Epithelial cell of esophagus (primary cell): ENCODE measurements at regions not wholly inside any gene's neighbourhood (a gene's known extent, or its start where the extent isn't known, plus 50 kb on each side); places are given as distances from the start of the nearest gene placed in this dataset.

ENCODE experiments used
- DNase-seq: peaks from one replicate; pipeline ENCODE4 v3.0.0; 2010; ENCODE audit warnings: low read depth
- H3K4me3 ChIP-seq: 2 replicates; pipeline ENCODE4 v1.5.1; 2011; ENCODE audit warnings: mild to moderate bottlenecking, low read length, control low read depth
- TF ChIP-seq, protein P1 (sequence below): IDR thresholded peaks from 2 replicates; pipeline ENCODE4 v1.5.1; 2011; ENCODE audit warnings: low read depth, mild to moderate bottlenecking, low read length, control low read depth, inconsistent platforms; ENCODE audit not compliant: insufficient read depth; ENCODE audit errors: missing control alignments

DNA sequence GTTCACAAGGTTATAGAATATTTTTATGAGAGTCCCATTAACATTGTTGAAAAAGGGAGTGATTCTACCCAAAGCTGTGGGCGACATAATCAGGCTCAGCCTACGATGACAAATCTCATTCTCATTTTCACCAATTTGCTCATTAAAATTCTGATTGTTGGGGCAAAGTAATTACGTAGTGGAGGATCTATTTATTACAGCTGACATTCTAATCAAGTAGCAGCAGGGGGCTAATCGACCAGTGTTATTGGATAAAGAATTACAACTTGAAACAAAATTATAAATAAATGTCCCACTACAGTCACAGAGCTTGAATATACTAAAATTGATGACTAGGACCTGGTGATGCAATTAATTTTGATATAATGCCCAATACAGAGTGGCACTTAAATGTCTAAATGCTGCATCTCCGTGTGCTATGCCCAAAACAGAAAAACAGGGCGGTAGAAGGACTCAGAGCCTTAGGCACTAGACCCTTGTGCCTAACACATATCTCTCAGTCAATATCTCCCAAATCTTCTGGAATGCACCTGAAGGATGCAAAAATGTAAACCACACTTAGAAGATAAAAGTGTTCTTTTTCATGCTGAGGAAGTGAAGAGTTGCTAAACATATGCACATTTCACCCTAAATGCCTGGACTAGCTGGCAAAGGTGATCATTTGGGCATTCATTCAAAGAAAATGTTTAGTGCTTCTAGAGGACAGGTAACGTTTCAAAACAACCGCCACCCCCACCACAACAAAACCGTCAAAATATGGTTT, 88.3 kb downstream of the CD24 start:
- no peak overlapping the region for H3K4me3 ChIP-seq
- TF ChIP-seq, protein P1, sequence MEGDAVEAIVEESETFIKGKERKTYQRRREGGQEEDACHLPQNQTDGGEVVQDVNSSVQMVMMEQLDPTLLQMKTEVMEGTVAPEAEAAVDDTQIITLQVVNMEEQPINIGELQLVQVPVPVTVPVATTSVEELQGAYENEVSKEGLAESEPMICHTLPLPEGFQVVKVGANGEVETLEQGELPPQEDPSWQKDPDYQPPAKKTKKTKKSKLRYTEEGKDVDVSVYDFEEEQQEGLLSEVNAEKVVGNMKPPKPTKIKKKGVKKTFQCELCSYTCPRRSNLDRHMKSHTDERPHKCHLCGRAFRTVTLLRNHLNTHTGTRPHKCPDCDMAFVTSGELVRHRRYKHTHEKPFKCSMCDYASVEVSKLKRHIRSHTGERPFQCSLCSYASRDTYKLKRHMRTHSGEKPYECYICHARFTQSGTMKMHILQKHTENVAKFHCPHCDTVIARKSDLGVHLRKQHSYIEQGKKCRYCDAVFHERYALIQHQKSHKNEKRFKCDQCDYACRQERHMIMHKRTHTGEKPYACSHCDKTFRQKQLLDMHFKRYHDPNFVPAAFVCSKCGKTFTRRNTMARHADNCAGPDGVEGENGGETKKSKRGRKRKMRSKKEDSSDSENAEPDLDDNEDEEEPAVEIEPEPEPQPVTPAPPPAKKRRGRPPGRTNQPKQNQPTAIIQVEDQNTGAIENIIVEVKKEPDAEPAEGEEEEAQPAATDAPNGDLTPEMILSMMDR: no peak
- DNase-seq: no peak

DNA sequence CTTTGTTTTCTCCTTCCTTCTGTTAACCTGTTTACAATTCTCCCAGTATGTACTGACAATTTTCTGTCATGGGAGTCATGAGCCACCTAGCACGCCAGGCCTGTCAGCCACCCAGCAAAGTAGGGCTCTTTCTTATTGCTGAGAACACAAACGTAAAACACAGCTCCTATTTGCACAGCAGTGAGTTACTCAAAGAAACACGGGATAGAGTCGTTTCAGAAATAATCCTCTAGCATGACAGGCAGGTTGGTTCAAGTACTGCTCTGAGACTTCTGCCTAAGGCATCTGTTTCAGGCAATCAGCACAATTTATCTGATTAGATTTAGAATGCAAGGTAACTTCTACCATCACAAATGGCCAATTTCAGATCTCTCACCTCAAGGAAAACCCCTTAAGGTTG, 88.8 kb downstream of the CD24 start:
- peak; percentile 86 for DNase-seq
- TF ChIP-seq, protein P1: peak; percentile 22
- no peak overlapping the region for H3K4me3 ChIP-seq

DNA sequence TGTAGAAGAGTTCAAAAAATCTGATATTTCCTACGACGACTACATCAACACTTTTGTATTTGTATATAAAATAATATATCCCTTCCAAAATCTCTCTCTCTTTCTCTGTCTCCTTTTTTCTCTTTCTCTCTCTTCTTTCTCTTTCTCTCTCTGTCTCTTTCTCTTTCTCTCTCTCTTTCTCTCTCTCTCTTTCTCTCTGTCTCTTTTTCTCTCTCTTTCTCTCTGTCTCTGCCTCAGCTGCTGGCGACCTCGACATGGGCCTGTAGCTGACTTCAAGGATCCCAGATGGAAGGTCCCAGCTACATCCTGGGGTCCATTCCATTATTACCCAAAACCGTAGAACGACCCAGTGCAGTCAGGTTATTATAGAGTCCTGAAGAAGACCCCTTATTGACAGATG, 90.0 kb downstream of the CD24 start:
- TF ChIP-seq, protein P1: no peak
- no peak overlapping the region for H3K4me3 ChIP-seq
- no peak for DNase-seq

DNA sequence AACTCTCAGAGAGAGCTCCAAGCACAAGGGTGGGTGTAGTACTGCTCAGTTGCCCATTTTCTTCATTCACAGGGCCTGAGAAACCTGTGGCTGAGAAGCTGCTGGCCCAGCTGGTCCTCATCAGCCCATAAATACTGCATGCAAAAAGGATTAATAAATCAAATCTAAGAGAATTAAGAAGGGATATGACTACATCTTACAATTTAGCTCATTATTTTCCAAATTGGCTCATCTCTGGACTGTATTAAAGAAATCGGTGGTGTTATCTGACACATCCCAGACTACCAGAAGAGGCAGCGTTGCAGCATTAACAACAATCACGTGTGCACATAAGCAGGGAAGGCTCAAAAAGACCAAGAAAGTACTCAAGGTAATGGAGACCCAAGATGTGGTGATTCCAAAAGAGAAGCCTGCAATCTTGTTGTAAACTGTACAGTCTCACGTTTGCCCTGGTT, 90.7 kb downstream of the CD24 start:
- peak; percentile 41 for DNase-seq
- TF ChIP-seq, protein P1: peak; percentile 33
- H3K4me3 ChIP-seq: no peak overlapping the region

DNA sequence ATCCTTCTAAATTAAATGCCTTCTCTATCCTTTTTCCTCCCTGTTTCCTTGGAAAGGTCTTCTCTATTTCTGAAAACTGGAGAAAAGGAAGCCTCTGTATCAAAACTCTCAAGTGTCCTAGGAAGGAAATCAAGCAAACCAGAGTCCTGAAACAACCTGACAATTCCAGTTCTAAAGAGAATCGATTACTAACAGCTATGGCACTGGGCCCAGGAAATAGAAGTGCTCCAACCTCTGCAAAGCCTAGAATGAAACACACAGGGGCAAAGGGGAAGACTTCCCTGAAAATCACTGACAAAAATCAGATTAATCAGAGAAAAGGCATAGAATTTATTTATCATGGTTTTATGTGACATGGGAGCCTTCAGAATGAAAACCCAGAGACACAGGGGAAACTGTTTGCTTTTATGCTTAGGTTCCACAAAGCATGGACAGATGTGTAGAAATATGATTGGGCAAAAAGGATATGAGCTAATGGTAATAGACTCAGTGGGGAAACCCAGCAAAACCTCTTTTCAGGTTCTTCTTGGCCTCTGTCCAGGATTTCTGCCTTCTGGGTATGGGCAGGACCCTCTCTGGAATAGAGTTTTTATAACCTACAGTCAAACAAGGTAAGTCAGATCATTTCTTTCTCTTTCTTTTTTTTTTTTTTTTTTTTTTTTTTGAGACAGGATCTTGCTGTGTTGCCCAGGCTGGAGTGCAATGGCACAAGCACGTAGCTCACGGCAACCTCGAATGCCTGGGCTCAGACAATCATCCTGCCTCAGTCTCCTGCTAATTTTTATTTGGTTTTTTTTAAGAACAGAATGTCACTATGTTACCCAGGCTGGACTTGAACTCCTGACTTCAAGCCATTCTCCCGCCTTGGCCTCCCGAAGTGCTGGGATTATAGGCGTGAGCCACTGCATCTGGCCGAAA, 91.7 kb downstream of the CD24 start:
- peak; percentile 80 for DNase-seq
- H3K4me3 ChIP-seq: no peak overlapping the region
- TF ChIP-seq, protein P1: no peak

DNA sequence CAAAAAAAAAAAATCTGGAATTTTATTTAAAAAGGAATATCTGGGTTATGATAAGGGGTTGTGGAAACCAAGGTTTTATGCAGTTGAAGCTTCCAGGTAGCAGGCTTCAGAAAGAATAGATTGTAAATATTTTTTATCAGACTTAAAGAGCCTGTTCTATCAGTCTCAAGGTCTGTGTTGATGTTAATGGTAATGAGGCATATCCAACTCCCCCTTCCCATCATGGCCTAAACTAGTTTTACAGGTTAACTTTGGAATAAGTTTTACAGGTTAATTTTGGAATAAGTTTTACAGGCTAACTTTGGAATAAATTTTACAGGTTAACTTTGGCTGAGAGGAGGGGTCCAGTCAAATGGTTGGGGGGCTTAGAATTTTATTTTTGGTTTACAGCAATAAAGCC, 92.4 kb downstream of the CD24 start:
- DNase-seq: peak; percentile 48
- TF ChIP-seq, protein P1: no peak
- H3K4me3 ChIP-seq: no peak overlapping the region
